Kidney (tissue), 13 donors: ENCODE measurements at regions not wholly inside any gene's neighbourhood (a gene's known extent, or its start where the extent isn't known, plus 50 kb on each side); places are given as distances from the start of the nearest gene placed in this dataset.

Experiments used
- DNase-seq, 5 donors: peaks; one replicate each; pipeline ENCODE4 v3.0.0-alpha.2; 2013 to 2020
- FAIRE-seq: peaks from 2 replicates; lab custom pipeline; 2012; peaks lifted over from hg19 to GRCh38; lab: Jason Lieb, UNC
- H3K27ac ChIP-seq, 2 donors: one replicate each; pipeline ENCODE4 v1.7.0; 2013; ENCODE audit warnings: low read depth in 2 of 2, low read length in 2 of 2, inconsistent platforms in 1 of 2
- H3K27me3 ChIP-seq: one replicate; pipeline ENCODE4 v1.7.1; 2013; ENCODE audit warnings: low read length, inconsistent platforms; ENCODE audit not compliant: control insufficient read depth, insufficient read depth
- H3K36me3 ChIP-seq, 3 donors: one replicate each; pipeline versions ENCODE4 v1.7.0 to v1.7.1; 2013; ENCODE audit warnings: low read length in 3 of 3, control low read depth in 1 of 3, inconsistent platforms in 1 of 3; ENCODE audit not compliant: insufficient read depth in 3 of 3, control insufficient read depth in 2 of 3
- H3K4me1 ChIP-seq, 3 donors: one replicate each; pipeline versions ENCODE4 v1.7.0 to v1.7.1; 2013; ENCODE audit warnings: low read length in 3 of 3, inconsistent platforms in 1 of 3, low read depth in 1 of 3; ENCODE audit not compliant: control insufficient read depth in 2 of 3, insufficient read depth in 2 of 3
- H3K4me3 ChIP-seq, 3 donors: one replicate each; pipeline versions ENCODE4 v1.7.0 to v1.8.1; 2013; ENCODE audit warnings: low read length in 3 of 3, control low read depth in 1 of 3, inconsistent platforms in 1 of 3
- H3K9ac ChIP-seq, 3 donors: one replicate each; pipeline versions ENCODE4 v1.7.0 to v1.7.1; 2013; ENCODE audit warnings: low read length in 3 of 3, control low read depth in 1 of 3, inconsistent platforms in 1 of 3
- H3K9me3 ChIP-seq, 3 donors: one replicate each; pipeline versions ENCODE4 v1.7.0 to v1.7.1; 2013; ENCODE audit warnings: low read length in 3 of 3, control low read depth in 1 of 3, inconsistent platforms in 1 of 3; ENCODE audit not compliant: control insufficient read depth in 2 of 3, insufficient read depth in 1 of 3
- CTCF ChIP-seq: IDR thresholded peaks from 3 replicates; pipeline ENCODE4 v1.5.1; 2012; ENCODE audit warnings: mild to moderate bottlenecking, moderate library complexity, borderline replicate concordance; ENCODE audit not compliant: insufficient read depth; ENCODE audit errors: extremely low read depth
- intact Hi-C: fragments of 100-400 bp; cut with DNase I; formaldehyde crosslinking; loops from one replicate; pipeline ENCODE4 v1.11.1; 2022
- donor health status: control.
- donor health status: control.
- donor health status: control.
- donor health status: control.
- donor health status: control.
- donor health status: DM: yes; HTN: yes; CAD: no.
- donor health status: Normal renal cell carcinoma (clear cell type).

GRCh38 chr4:71133491-71133890 is 140.0 kb downstream of the DCK start:
- Histone ChIP-seq H3K9me3 (no peaks in the 10 kb centered on the region), H3K27me3 (no peaks in the 10 kb centered on the region), H3K36me3 (no peaks in the 10 kb centered on the region), H3K9ac (no peak overlapping the region), H3K4me1 (peaks cover 0 to 4% (median 0%) of the 10 kb centered on the region in 3 donors), H3K27ac (no peak overlapping the region), H3K4me3 (no peak overlapping the region)
- no peak for TF ChIP-seq CTCF
- no peak for FAIRE-seq
- intact Hi-C loops = no loop called here
- DNase-seq = no peak

GRCh38 chr4:71136071-71136470 is 142.6 kb downstream of the DCK start:
- Histone ChIP-seq H3K27ac (no peak overlapping the region), H3K4me1 (peaks cover 0 to 4% (median 0%) of the 10 kb centered on the region in 3 donors), H3K9ac (no peak overlapping the region), H3K36me3 (no peaks in the 10 kb centered on the region), H3K9me3 (no peaks in the 10 kb centered on the region), H3K4me3 (no peak overlapping the region), H3K27me3 (no peaks in the 10 kb centered on the region)
- FAIRE-seq (no peak), DNase-seq (no peak)
- intact Hi-C loops = no loop called here
- no peak for TF ChIP-seq CTCF

- DNase-seq (no peak), FAIRE-seq (no peak)
- Histone ChIP-seq H3K4me3 (no peak overlapping the region), H3K9me3 (no peaks in the 10 kb centered on the region), H3K36me3 (no peaks in the 10 kb centered on the region), H3K27ac (no peak overlapping the region), H3K4me1 (peaks cover 0 to 4% (median 0%) of the 10 kb centered on the region in 3 donors), H3K27me3 (no peaks in the 10 kb centered on the region), H3K9ac (no peak overlapping the region)
- TF ChIP-seq CTCF = no peak
- intact Hi-C loops = no loop called here
These were observed 144.7 kb downstream of the DCK start for GRCh38 chr4:71138007-71138615.

GRCh38 chr4:71140563-71140962 is 147.1 kb downstream of the DCK start:
- Histone ChIP-seq H3K9me3 (no peaks in the 10 kb centered on the region), H3K36me3 (no peaks in the 10 kb centered on the region), H3K4me3 (no peak overlapping the region), H3K27me3 (no peaks in the 10 kb centered on the region), H3K27ac (no peak overlapping the region), H3K9ac (no peak overlapping the region), H3K4me1 (peaks cover 0 to 4% (median 0%) of the 10 kb centered on the region in 3 donors)
- intact Hi-C loops = no loop called here
- DNase-seq (no peak), FAIRE-seq (no peak)
- no peak for TF ChIP-seq CTCF
